Activated T-cell treated with anti-CD3 and anti-CD28 coated beads for 4 hours (primary cell): ENCODE measurements at regions not wholly inside any gene's neighbourhood (a gene's known extent, or its start where the extent isn't known, plus 50 kb on each side); places are given as distances from the start of the nearest gene placed in this dataset.
"Not testable (repeated sequence)": the region's sequence is repeated elsewhere in the genome, so short reads cannot be mapped to it uniquely, and the experiment has no call there.

Source experiments
- DNase-seq: peaks from one replicate; pipeline ENCODE4 v3.0.0-alpha.2; 2020

DNA sequence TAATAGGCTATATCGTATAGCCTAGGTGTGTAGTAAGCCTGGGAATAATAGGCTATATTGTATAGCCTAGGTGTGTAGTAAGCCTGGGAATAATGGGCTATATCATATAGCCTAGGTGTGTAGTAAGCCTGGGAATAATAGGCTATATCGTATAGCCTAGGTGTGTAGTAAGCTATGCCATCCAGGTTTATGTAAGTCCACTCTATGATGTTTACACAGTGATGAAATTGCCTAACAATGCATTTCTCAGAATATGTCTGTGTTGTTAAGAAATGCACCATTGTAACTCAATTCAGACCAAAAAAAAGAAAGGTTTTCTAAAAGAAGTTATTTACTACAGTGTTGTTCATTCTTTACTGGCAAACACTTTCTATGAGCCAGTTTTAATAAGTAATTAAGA is 1387.2 kb downstream of the STIM2 start:
- DNase-seq, result no peak

DNA sequence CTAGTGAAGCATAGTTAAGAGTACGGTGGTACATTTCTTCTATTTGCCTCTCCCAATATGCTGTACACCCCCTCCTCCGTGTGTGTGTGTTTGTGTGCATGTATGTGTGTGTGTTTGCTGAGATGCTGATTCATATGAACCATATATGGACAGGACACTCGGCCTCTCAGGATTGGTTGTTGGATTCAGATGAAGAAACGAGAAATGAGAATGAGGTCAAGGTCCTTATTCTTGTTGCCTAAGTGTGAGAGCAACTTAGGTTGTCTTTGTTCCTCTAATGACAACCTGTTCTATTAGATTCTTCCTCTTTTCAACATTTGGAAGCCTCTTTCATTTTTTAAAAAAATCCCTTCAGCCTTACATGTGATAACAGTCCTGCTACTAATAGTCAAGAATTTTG is 1387.6 kb downstream of the STIM2 start:
- DNase-seq, result no peak

GRCh38 chr4:28250646-28251045 is 1390.0 kb downstream of the STIM2 start:
- no peak for DNase-seq

GRCh38 chr4:28251831-28252230 is 1391.2 kb downstream of the STIM2 start:
- DNase-seq, result no peak

- DNase-seq, result no peak
Observed at GRCh38 chr4:28254003-28254402, 1393.4 kb downstream of the STIM2 start.

DNA sequence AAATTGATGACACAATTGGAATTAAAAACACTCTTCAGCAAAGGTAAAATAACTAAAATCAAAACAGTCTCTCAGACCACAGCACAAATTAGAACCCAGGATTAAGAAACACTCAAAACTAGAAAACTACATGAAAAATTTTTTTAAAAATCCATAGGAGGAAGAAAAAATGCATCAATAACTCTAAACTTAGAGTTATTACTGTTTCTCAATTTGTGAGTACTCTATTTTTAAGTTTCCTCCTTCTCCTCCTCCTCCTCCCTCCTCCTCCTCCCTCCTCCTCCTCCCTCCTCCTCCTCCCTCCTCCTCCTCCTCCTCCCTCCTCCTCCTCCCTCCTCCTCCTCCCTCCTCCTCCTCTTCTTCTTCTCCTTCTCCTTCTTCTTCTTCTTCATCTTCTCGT is 1395.7 kb downstream of the STIM2 start:
- no peak for DNase-seq

- no peak for DNase-seq
Observed at GRCh38 chr4:28259951-28260350, 1399.3 kb downstream of the STIM2 start.

DNA sequence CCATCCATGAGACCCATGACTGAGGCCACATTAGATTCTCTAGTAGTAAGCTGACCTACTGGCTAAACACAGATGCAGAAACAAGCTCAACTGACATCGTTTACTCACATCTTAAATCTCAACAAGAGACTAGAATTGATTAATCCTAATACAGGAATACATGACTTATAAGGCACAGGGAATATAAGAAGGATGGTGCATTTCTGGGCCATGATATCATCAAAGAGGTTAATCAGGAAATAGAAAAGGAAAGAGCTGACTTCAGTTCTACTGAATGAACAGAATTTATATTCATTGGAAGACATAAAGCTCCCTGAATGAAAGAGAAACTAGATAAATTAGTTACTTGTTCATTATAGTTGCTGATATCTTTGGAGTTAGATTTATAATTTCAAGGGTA is 1406.5 kb downstream of the STIM2 start:
- no peak for DNase-seq

DNA sequence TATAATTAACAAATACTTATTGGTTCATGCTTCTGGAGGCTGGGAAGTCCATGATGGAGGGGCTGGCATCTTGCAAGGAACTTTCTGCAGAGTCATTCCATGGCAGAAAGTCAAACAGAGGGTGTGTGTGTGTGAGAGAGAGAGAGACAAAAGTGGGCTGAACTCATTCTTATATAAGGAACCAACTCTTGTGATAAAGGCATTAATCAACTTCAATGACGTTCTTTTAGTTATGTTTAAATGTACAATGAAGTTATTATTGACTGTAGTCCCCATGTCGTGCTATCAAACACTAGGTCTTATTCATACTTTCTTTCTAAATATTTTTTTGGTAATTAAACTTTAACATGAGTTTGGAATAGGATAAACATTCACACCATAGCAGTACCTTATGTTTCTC is 1408.8 kb downstream of the STIM2 start:
- no peak for DNase-seq

GRCh38 chr4:28277931-28278330 is 1417.3 kb downstream of the STIM2 start:
- no peak for DNase-seq

- no peak for DNase-seq
Observed at GRCh38 chr4:28278676-28279075, 1418.0 kb downstream of the STIM2 start.

DNA sequence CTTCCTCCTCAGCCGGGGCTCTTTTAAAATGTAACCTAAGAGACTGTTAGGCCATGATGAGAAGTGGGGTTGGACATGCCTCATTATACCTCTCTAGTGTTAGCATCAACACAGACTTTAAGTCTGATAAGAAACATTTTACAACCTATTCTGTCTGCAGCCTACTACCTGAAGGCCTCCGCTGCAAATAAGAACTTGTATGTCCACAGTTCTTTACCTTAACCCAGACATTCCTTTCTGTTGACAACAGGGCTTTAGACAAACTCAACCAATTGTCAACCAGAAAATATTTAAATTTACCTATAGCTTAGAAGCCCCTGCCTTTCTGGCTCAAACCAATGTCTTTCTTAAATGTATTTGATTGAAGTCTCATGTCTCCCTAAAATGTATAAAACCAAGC is 1418.6 kb downstream of the STIM2 start:
- no peak for DNase-seq

GRCh38 chr4:28286266-28286665 is 1425.6 kb downstream of the STIM2 start:
- DNase-seq, result not testable (repeated sequence)

GRCh38 chr4:28287831-28288233 is 1427.2 kb downstream of the STIM2 start:
- DNase-seq, result no peak

- no peak for DNase-seq
Observed at GRCh38 chr4:28296239-28296638, 1435.6 kb downstream of the STIM2 start.

GRCh38 chr4:28310926-28311325 is 1450.3 kb downstream of the STIM2 start:
- no peak for DNase-seq

- not testable (repeated sequence) for DNase-seq
Observed at GRCh38 chr4:28312497-28312896, 1451.9 kb downstream of the STIM2 start.

- no peak for DNase-seq
Observed at GRCh38 chr4:28313729-28314713, 1453.4 kb downstream of the STIM2 start.

DNA sequence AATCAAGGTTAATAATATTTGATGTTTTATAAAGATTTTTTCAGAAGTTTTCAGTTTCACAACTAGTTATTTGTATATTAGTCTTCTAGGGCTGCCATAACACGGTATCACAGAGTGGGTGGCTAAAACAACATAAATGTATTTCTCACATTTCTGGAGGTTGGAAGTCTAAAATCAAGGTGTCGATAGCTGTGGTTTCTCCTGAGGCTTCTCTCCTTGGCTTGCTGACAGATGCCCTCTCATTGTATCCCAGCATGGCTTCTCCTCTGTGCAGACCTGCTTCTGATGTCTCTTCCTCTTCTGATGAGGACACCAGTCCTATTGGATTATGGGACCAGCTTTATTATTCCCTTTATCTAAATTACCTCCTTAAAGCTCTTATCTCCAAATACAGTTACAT is 1456.6 kb downstream of the STIM2 start:
- no peak for DNase-seq

DNA sequence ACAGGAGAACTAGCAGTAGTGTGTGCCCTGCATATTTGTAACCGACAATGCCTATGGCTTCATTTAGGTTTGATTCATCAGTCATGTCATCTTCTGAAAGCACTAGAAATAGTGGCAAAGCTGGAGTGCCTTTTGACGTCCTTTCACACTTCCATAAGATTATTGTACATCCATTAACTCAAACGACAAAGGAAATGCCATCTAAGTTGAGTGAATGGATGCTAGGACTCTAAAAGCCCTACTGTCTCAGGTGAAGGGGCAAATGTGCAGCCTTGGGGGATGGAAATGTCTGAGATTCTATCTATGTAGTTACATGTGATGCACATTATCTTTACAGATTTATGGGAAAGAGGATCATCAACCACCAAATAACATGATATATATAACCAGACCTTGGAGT is 1473.6 kb downstream of the STIM2 start:
- no peak for DNase-seq

DNA sequence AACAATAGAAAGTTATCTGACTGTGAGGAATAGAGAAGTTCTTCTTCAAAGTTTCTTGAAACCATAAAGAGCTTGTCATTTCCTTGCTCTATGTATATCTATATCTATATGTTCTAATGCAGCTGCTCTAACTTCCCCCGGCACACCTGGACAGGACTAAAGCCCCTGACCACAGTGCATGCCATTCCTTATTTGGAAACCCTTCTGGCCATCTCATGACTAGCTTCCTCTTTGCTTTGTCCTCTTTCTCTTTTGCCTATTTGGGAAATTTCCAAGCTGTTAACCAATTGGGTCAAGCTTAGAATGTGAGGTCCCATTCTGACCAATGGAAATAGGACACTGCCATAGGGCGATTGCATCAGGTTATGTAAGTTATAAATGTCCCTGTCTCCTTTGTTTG is 1481.1 kb downstream of the STIM2 start:
- no peak for DNase-seq

DNA sequence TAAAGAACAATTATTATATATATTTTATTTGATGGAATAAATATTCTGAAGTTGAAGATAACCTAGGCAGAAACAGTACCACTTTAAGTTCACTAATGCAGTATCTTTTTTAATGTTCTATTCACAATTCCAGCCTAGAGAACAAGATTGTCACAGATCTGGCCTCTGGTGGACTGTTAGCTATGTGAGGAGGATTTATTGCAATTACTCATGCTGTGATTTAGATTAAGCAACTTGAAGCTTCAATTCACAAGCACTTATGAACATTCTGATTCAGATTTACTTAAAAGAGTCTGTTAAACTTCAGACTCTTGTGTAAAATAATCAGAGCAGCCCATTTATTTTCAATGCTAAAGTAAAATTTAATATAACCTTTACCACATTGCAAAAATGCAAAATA is 1489.8 kb downstream of the STIM2 start:
- no peak for DNase-seq

GRCh38 chr4:28351102-28351501 is 1490.5 kb downstream of the STIM2 start:
- DNase-seq, result no peak

DNA sequence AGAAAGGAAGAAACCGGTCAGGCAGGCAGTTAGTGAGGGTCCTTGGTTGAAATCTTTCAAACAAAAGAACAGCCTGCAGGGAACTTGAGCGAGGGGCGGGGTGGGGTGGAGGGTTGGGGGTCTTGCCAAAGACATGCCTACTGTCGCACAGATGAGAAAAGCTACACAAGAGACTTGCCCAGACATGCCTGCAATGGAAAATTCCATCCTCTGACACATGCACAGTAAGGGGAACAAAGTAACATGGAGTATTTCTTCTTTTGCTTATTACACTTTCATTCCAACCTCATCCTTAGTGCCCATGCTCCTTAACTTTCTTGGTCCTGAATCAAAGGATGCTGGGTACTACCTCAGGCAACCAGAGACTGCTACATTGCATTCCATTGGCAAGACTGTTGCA is 1491.2 kb downstream of the STIM2 start:
- DNase-seq, result no peak
